H1 (cell line): ENCODE measurements at regions not wholly inside any gene's neighbourhood (a gene's known extent, or its start where the extent isn't known, plus 50 kb on each side); places are given as distances from the start of the nearest gene placed in this dataset.

Source experiments
- CEBPB ChIP-seq: IDR thresholded peaks from 2 replicates; pipeline ENCODE4 v1.6.1; 2012; ENCODE audit warnings: low read depth, low read length
- CHD1 ChIP-seq: IDR thresholded peaks from 2 replicates; pipeline ENCODE4 v1.6.1; 2012; ENCODE audit warnings: low read depth, low read length, improper control_type of control experiment
- CTBP2 ChIP-seq: IDR thresholded peaks from 2 replicates; pipeline ENCODE4 v1.7.0; 2011; ENCODE audit warnings: borderline replicate concordance, mild to moderate bottlenecking, moderate library complexity, mixed read lengths, low read length; ENCODE audit not compliant: insufficient read depth, insufficient read length
- E2F6 ChIP-seq: IDR thresholded peaks from 2 replicates; pipeline ENCODE4 v1.6.1; 2012; ENCODE audit warnings: inconsistent platforms
- MAX ChIP-seq: IDR thresholded peaks from 2 replicates; pipeline ENCODE4 v1.6.1; 2012; ENCODE audit warnings: inconsistent platforms
- POLR2A ChIP-seq, 2 experiments: IDR thresholded peaks; 1 replicate in 1 of 2; 2 replicates in 1 of 2; pipeline ENCODE4 v1.6.1; 2011; ENCODE audit warnings: low read depth in 2 of 2, low read length in 2 of 2, mild to moderate bottlenecking in 2 of 2; ENCODE audit errors: control extremely low read depth in 1 of 2
- RAD21 ChIP-seq, 2 experiments: IDR thresholded peaks in 1 of 2; conservative IDR thresholded peaks in 1 of 2; 2 replicates each; pipeline ENCODE4 v1.6.1; 2011; ENCODE audit warnings: low read depth in 2 of 2, low read length in 2 of 2, improper control_type of control experiment in 1 of 2, inconsistent platforms in 1 of 2, mild to moderate bottlenecking in 1 of 2, moderate library complexity in 1 of 2
- RBBP5 ChIP-seq: IDR thresholded peaks from 2 replicates; pipeline ENCODE4 v1.7.1; 2012; ENCODE audit warnings: low read depth, mild to moderate bottlenecking, inconsistent platforms, low read length, moderate library complexity, borderline replicate concordance
- SAP30 ChIP-seq: fragments of 300-600 bp; sonication (generic); IDR thresholded peaks from 2 replicates; pipeline ENCODE4 v1.7.1; 2012; ENCODE audit warnings: low read length, moderate library complexity, mild to moderate bottlenecking, inconsistent platforms; ENCODE audit not compliant: insufficient read depth, insufficient replicate concordance
- TAF1 ChIP-seq: IDR thresholded peaks from 2 replicates; pipeline ENCODE4 v1.6.1; 2011; ENCODE audit warnings: mild to moderate bottlenecking, low read depth, low read length
- TEAD4 ChIP-seq: IDR thresholded peaks from 2 replicates; pipeline ENCODE4 v1.6.1; 2012; ENCODE audit warnings: low read depth, low read length, inconsistent platforms, mixed read lengths
- TF ChIP-seq, protein P1 (sequence below), 3 experiments: IDR thresholded peaks; 1 replicate in 2 of 3; 2 replicates in 1 of 3; pipeline versions ENCODE4 v1.5.1 to v1.6.1; 2011; ENCODE audit warnings: low read length in 3 of 3, mild to moderate bottlenecking in 3 of 3, inconsistent platforms in 2 of 3, low read depth in 1 of 3, moderate library complexity in 1 of 3; ENCODE audit not compliant: insufficient read depth in 1 of 3; ENCODE audit errors: control extremely low read depth in 1 of 3
- TF ChIP-seq, protein P2 (sequence below): IDR thresholded peaks from 2 replicates; pipeline ENCODE4 v1.6.1; 2012; ENCODE audit warnings: low read length, inconsistent platforms

- no peak for TF ChIP-seq E2F6
- TF ChIP-seq TEAD4: no peak
- TF ChIP-seq, protein P1, sequence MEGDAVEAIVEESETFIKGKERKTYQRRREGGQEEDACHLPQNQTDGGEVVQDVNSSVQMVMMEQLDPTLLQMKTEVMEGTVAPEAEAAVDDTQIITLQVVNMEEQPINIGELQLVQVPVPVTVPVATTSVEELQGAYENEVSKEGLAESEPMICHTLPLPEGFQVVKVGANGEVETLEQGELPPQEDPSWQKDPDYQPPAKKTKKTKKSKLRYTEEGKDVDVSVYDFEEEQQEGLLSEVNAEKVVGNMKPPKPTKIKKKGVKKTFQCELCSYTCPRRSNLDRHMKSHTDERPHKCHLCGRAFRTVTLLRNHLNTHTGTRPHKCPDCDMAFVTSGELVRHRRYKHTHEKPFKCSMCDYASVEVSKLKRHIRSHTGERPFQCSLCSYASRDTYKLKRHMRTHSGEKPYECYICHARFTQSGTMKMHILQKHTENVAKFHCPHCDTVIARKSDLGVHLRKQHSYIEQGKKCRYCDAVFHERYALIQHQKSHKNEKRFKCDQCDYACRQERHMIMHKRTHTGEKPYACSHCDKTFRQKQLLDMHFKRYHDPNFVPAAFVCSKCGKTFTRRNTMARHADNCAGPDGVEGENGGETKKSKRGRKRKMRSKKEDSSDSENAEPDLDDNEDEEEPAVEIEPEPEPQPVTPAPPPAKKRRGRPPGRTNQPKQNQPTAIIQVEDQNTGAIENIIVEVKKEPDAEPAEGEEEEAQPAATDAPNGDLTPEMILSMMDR (IDR thresholded peaks at IDR 0.05; ENCODE audit: control extremely low read depth in 1 of 3, insufficient read depth in 1 of 3, low read depth in 1 of 3, low read length in 3 of 3): no peak
- TF ChIP-seq CTBP2: no peak
- no peak for TF ChIP-seq CEBPB
- TF ChIP-seq RBBP5: no peak
- TF ChIP-seq, protein P2, sequence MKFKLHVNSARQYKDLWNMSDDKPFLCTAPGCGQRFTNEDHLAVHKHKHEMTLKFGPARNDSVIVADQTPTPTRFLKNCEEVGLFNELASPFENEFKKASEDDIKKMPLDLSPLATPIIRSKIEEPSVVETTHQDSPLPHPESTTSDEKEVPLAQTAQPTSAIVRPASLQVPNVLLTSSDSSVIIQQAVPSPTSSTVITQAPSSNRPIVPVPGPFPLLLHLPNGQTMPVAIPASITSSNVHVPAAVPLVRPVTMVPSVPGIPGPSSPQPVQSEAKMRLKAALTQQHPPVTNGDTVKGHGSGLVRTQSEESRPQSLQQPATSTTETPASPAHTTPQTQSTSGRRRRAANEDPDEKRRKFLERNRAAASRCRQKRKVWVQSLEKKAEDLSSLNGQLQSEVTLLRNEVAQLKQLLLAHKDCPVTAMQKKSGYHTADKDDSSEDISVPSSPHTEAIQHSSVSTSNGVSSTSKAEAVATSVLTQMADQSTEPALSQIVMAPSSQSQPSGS: no peak
- no peak for TF ChIP-seq POLR2A (IDR thresholded peaks at IDR 0.05; ENCODE audit: control extremely low read depth in 1 of 2, low read depth in 2 of 2, low read length in 2 of 2)
- no peak for TF ChIP-seq TAF1
- no peak for TF ChIP-seq MAX
- TF ChIP-seq SAP30: no peak
- TF ChIP-seq CHD1: no peak
- TF ChIP-seq RAD21 (IDR thresholded peaks at IDR 0.05 in 1 of 2, conservative IDR thresholded peaks at IDR 0.05 in 1 of 2; ENCODE audit: low read depth in 2 of 2, low read length in 2 of 2): no peak
Measured at GRCh38 chr7:119556436-119556835, 716.5 kb upstream of the KCND2 start.
